Endothelial cell of umbilical vein (primary cell): ENCODE measurements at regions not wholly inside any gene's neighbourhood (a gene's known extent, or its start where the extent isn't known, plus 50 kb on each side); places are given as distances from the start of the nearest gene placed in this dataset.

ENCODE experiments used
- BruUV-seq: library from RNA; stranded (reverse); fragments of 400-500 nt; replicated peaks from 2 replicates; lab custom pipeline; 2021; lab: Mats Ljungman, UMichigan
- CTCF ChIA-PET: fragments of 300-600, 350-600 bp; sonication (Branson Sonifier 250); formaldehyde crosslinking; loops from one replicate; lab custom pipeline; 2021; ENCODE audit warnings: antibody characterized with exemption, inconsistent platforms; lab: Charles Lee
- POLR2A ChIA-PET: fragments of 300-600, 350-600 bp; sonication (Branson Sonifier 250); formaldehyde crosslinking; loops from one replicate; lab custom pipeline; 2021; ENCODE audit warnings: antibody characterized with exemption, inconsistent platforms; lab: Charles Lee
- DNase-seq: peaks from one replicate; pipeline ENCODE4 v3.0.0-alpha.2; 2011; ENCODE audit warnings: low read depth, low spot score
- FAIRE-seq: peaks from 2 replicates; lab custom pipeline; 2011; peaks lifted over from hg19 to GRCh38; lab: Jason Lieb, UNC
- H2AFZ ChIP-seq: 2 replicates; pipeline ENCODE4 v1.6.0; 2012; ENCODE audit warnings: low read depth, low read length, control low read depth, inconsistent platforms
- H3K27ac ChIP-seq: 2 replicates; pipeline ENCODE4 v1.5.1; 2011; ENCODE audit warnings: low read depth, mild to moderate bottlenecking, control low read depth, low read length, moderate library complexity; ENCODE audit not compliant: insufficient read depth
- H3K27me3 ChIP-seq, 2 experiments: 2 replicates each; pipeline versions ENCODE4 v1.6.0 to v1.6.1; 2011; ENCODE audit warnings: low read length in 2 of 2, mixed read lengths in 1 of 2; ENCODE audit not compliant: control insufficient read depth in 2 of 2, insufficient read depth in 2 of 2
- H3K36me3 ChIP-seq, 2 experiments: 2 replicates in 1 of 2; 3 replicates in 1 of 2; pipeline ENCODE4 v1.5.1; 2011; ENCODE audit warnings: low read length in 2 of 2, mild to moderate bottlenecking in 1 of 2, moderate library complexity in 1 of 2; ENCODE audit not compliant: control insufficient read depth in 2 of 2, insufficient read depth in 2 of 2; ENCODE audit errors: extremely low read depth in 1 of 2
- H3K4me1 ChIP-seq: 3 replicates; pipeline ENCODE4 v1.5.1; 2011; ENCODE audit warnings: mild to moderate bottlenecking, low read length; ENCODE audit not compliant: control insufficient read depth, insufficient read depth; ENCODE audit errors: extremely low read depth
- H3K4me2 ChIP-seq: 2 replicates; pipeline ENCODE4 v1.6.1; 2011; ENCODE audit warnings: low read length, control low read depth, mixed read lengths; ENCODE audit not compliant: insufficient read depth
- H3K4me3 ChIP-seq, 3 experiments: fragments of 200-600 bp in 1 of 3; sonication (generic), shearing (Covaris generic) in 1 of 3; replicated peaks in 1 of 3; 2 replicates each; pipeline ENCODE4 v1.5.1; 2011 to 2016; ENCODE audit warnings: control low read depth in 3 of 3, low read length in 3 of 3, mild to moderate bottlenecking in 2 of 3, inconsistent platforms in 1 of 3, low read depth in 1 of 3, moderate library complexity in 1 of 3; ENCODE audit not compliant: insufficient read depth in 1 of 3
- H3K79me2 ChIP-seq: 2 replicates; pipeline ENCODE4 v1.6.0; 2012; ENCODE audit warnings: low read length, inconsistent platforms; ENCODE audit not compliant: control insufficient read depth, insufficient read depth
- H3K9ac ChIP-seq: replicated peaks from 2 replicates; pipeline ENCODE3; 2011; ENCODE audit warnings: low read length, control low read depth; ENCODE audit not compliant: insufficient read depth; ENCODE audit errors: extremely low read depth
- H3K9me1 ChIP-seq: replicated peaks from 3 replicates; pipeline ENCODE4 v1.6.0; 2011; ENCODE audit warnings: mild to moderate bottlenecking, low read length; ENCODE audit not compliant: control insufficient read depth, insufficient read depth; ENCODE audit errors: extremely low read depth
- H3K9me3 ChIP-seq: replicated peaks from 2 replicates; pipeline ENCODE4 v1.5.1; 2012; ENCODE audit warnings: low read length, inconsistent platforms; ENCODE audit not compliant: control insufficient read depth, insufficient read depth
- H4K20me1 ChIP-seq: replicated peaks from 2 replicates; pipeline ENCODE3; 2011; ENCODE audit warnings: mild to moderate bottlenecking, low read length; ENCODE audit not compliant: control insufficient read depth, insufficient read depth; ENCODE audit errors: extremely low read depth
- EZH2 ChIP-seq: IDR thresholded peaks from 2 replicates; pipeline ENCODE4 v1.6.1; 2012; ENCODE audit warnings: borderline replicate concordance, low read depth, mild to moderate bottlenecking, moderate library complexity, low read length, inconsistent platforms; ENCODE audit not compliant: severe bottlenecking
- JUN ChIP-seq: IDR thresholded peaks from 2 replicates; pipeline ENCODE4 v1.6.1; 2011; ENCODE audit warnings: borderline replicate concordance, low read depth; ENCODE audit not compliant: insufficient read length, insufficient read depth
- MYC ChIP-seq: IDR thresholded peaks from one replicate; pipeline ENCODE4 v1.6.1; 2011; ENCODE audit warnings: mild to moderate bottlenecking, low read depth, low read length
- POLR2A ChIP-seq: IDR thresholded peaks from 2 replicates; pipeline ENCODE4 v1.6.1; 2012; ENCODE audit warnings: low read depth, mild to moderate bottlenecking, control low read depth, low read length
- POLR2AphosphoS5 ChIP-seq: IDR thresholded peaks from 2 replicates; pipeline ENCODE4 v1.6.1; 2012; ENCODE audit warnings: low read depth, mild to moderate bottlenecking, control low read depth, low read length, moderate library complexity; ENCODE audit not compliant: insufficient read depth
- dilution Hi-C: fragments of 300-500 bp; cut with MboI; formaldehyde crosslinking; loops from one replicate; pipeline ENCODE4 v1.15.0; 2019; ENCODE audit warnings: low sequenced_read_pairs; ENCODE audit not compliant: extremely low pct_ligation_motif_present
- intact Hi-C: fragments of 100-400 bp; cut with micrococcal nuclease; formaldehyde crosslinking; loops from one replicate; pipeline ENCODE4 v1.10.0; 2022
- TF ChIP-seq, protein P1 (sequence below), 2 donors: IDR thresholded peaks; 1 replicate in 1 of 2; 2 replicates in 1 of 2; pipeline ENCODE4 v1.5.1; 2011; ENCODE audit warnings: low read length in 2 of 2, mild to moderate bottlenecking in 2 of 2, moderate library complexity in 2 of 2, control low read depth in 1 of 2, inconsistent platforms in 1 of 2, low read depth in 1 of 2; ENCODE audit not compliant: insufficient read depth in 1 of 2; ENCODE audit errors: extremely low read depth in 1 of 2

DNA sequence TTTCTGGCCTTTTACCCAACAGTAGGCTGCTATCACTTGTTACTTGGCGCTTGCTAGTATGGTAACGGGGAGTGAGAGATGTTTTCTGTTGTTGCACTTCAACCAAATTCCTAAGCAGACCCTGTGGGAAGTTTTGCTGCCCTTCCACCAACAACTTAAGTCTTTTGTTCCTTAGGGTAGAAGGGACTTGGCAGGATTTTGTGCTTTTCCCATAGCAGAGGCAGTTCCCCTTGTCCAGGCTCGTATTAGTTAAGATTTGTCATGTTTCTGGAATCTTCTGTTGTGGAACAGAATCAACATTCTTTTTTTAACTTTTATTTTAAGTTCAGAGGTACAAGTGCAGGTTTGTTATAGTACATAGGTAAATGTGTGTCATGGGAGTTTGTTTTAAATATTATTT is 73.2 kb upstream of the SGIP1 start:
- Histone ChIP-seq H3K4me2 (no peak overlapping the region), H3K36me3 (no peaks in the 10 kb centered on the region), H3K9me3 (no peaks in the 10 kb centered on the region), H3K9ac (no peak overlapping the region), H3K27ac (no peak overlapping the region), H3K27me3 (no peaks in the 10 kb centered on the region), H3K79me2 (no peaks in the 10 kb centered on the region), H3K4me1 (peaks cover 12% of the 10 kb centered on the region), H3K9me1 (no peaks in the 10 kb centered on the region), H4K20me1 (no peaks in the 10 kb centered on the region), H3K4me3 (no peak overlapping the region), H2AFZ (no peak overlapping the region)
- POLR2A ChIA-PET, result no interaction called here
- TF ChIP-seq, protein P1, sequence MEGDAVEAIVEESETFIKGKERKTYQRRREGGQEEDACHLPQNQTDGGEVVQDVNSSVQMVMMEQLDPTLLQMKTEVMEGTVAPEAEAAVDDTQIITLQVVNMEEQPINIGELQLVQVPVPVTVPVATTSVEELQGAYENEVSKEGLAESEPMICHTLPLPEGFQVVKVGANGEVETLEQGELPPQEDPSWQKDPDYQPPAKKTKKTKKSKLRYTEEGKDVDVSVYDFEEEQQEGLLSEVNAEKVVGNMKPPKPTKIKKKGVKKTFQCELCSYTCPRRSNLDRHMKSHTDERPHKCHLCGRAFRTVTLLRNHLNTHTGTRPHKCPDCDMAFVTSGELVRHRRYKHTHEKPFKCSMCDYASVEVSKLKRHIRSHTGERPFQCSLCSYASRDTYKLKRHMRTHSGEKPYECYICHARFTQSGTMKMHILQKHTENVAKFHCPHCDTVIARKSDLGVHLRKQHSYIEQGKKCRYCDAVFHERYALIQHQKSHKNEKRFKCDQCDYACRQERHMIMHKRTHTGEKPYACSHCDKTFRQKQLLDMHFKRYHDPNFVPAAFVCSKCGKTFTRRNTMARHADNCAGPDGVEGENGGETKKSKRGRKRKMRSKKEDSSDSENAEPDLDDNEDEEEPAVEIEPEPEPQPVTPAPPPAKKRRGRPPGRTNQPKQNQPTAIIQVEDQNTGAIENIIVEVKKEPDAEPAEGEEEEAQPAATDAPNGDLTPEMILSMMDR (IDR thresholded peaks at IDR 0.05; ENCODE audit: extremely low read depth in 1 of 2, insufficient read depth in 1 of 2, low read depth in 1 of 2, low read length in 2 of 2), result no peak
- no peak for TF ChIP-seq POLR2A
- CTCF ChIA-PET, result no interaction called here
- DNase-seq (no peak), FAIRE-seq (no peak)
- no TSS peak for BruUV-seq
- intact Hi-C loops, result no loop called here
- dilution Hi-C loops, result loop anchor here (25.0 kb wide), 1 partner anchor 198 kb away; no protein-coding TSS in a partner anchor

DNA sequence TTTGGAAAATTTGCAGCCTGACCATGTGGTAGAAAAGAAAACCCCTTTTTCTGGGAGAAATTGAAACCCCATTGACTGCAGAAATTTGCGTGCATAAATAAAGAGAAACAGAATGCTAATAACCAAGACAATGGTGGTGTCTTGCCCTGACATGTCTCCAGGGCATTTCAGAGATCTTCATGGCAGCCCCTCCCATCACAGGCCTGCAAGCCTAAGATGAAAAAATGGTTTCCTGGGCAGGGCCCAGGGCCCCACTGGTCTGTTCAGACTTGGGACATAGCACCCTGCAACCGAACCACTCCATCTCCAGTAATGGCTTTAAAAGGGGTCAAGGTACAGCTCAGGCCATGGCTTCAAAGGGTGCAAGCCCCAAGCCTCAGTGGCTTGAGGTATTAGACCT is 71.6 kb upstream of the SGIP1 start:
- Histone ChIP-seq H3K36me3 (no peaks in the 10 kb centered on the region), H3K4me1 (peaks cover 12% of the 10 kb centered on the region), H3K27ac (no peak overlapping the region), H3K4me3 (no peak overlapping the region), H4K20me1 (no peaks in the 10 kb centered on the region), H3K27me3 (no peaks in the 10 kb centered on the region), H3K79me2 (no peaks in the 10 kb centered on the region), H3K9me3 (no peaks in the 10 kb centered on the region), H2AFZ (no peak overlapping the region), H3K9ac (no peak overlapping the region), H3K4me2 (no peak overlapping the region), H3K9me1 (no peaks in the 10 kb centered on the region)
- TF ChIP-seq EZH2 (no peak), MYC (no peak), JUN (no peak), POLR2A (no peak), POLR2AphosphoS5 (no peak)
- ChIA-PET POLR2A (no interaction called here), CTCF (no interaction called here)
- DNase-seq (no peak), FAIRE-seq (no peak)
- BruUV-seq, result no TSS peak
- dilution Hi-C loops (loop anchor here (25.0 kb wide), 1 partner anchor 200 kb away; no protein-coding TSS in a partner anchor), intact Hi-C loops (no loop called here)
